ENCODE measurements at regions not wholly inside any gene's neighbourhood (a gene's known extent, or its start where the extent isn't known, plus 50 kb on each side); places are given as distances from the start of the nearest gene placed in this dataset.
"Not testable (repeated sequence)": the region's sequence is repeated elsewhere in the genome, so short reads cannot be mapped to it uniquely, and the experiment has no call there.

DNA sequence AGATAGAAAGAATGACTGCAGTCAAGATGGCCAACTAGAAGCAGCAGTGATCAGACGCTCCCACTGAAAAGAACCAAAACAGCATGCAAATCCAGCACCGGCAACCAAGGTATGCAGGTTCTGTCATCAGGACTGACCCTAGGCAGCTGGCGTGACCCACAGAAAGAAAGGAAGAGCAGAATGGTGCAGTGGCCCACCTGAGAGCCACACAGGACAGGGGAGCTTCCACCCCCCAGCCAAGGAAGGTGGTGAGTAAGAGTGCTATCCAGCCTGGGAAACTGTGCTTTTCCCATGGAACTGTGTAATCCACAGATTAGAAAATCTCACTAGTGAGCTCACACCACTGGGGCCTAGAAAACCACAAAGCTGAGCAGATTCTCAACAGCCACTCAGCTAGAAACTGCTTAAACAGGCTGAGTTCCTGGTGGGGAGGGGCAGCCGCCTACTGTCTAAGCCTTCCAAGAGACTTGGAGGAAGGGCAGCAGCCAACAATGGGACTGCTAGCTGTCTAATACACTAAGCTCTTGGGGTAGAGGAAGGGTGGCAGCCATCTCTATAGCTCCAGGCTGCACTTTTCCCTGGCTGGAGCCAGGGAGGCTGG is 127.9 kb downstream of the EVA1A start:
- H3K9me3 ChIP-seq (ENCODE audit: control insufficient read depth, low read length): no peaks in the 10 kb centered on the region
- peak overlapping the region; percentile 53 for H3K27ac ChIP-seq (ENCODE audit: low read depth, low read length, severe bottlenecking)
- whole genome bisulfite sequencing, 2 experiments (ENCODE audit: insufficient coverage in 2 of 2): 82 to 85% methylated on average over 4 of the region's 4 CpGs
- H3K4me1 ChIP-seq (ENCODE audit: control insufficient read depth, insufficient read depth, low read length, poor library complexity, severe bottlenecking): peaks cover 4% of the 10 kb centered on the region
- H3K36me3 ChIP-seq (ENCODE audit: control insufficient read depth, insufficient read depth, low read length): no peaks in the 10 kb centered on the region
- no peak overlapping the region for H3K4me3 ChIP-seq (ENCODE audit: extremely low read depth, insufficient read depth, low read length, poor library complexity, severe bottlenecking)

GRCh38 chr2:75431763-75432162 is 129.0 kb downstream of the EVA1A start:
- Histone ChIP-seq H3K27ac (ENCODE audit: low read depth, low read length, severe bottlenecking) (no peak overlapping the region), H3K4me1 (ENCODE audit: control insufficient read depth, insufficient read depth, low read length, poor library complexity, severe bottlenecking) (peaks cover 4% of the 10 kb centered on the region), H3K9me3 (ENCODE audit: control insufficient read depth, low read length) (no peaks in the 10 kb centered on the region), H3K36me3 (ENCODE audit: control insufficient read depth, insufficient read depth, low read length) (no peaks in the 10 kb centered on the region), H3K4me3 (ENCODE audit: extremely low read depth, insufficient read depth, low read length, poor library complexity, severe bottlenecking) (no peak overlapping the region)
- 60 to 69% methylated on average over 1 of the region's 1 CpG for WGBS, 2 experiments (ENCODE audit: insufficient coverage in 2 of 2)

GRCh38 chr2:75431276-75431675 is 129.5 kb downstream of the EVA1A start:
- no peaks in the 10 kb centered on the region for H3K36me3 ChIP-seq (ENCODE audit: control insufficient read depth, insufficient read depth, low read length)
- H3K4me3 ChIP-seq (ENCODE audit: extremely low read depth, insufficient read depth, low read length, poor library complexity, severe bottlenecking): no peak overlapping the region
- H3K27ac ChIP-seq (ENCODE audit: low read depth, low read length, severe bottlenecking): no peak overlapping the region
- H3K9me3 ChIP-seq (ENCODE audit: control insufficient read depth, low read length): no peaks in the 10 kb centered on the region
- peaks cover 4% of the 10 kb centered on the region for H3K4me1 ChIP-seq (ENCODE audit: control insufficient read depth, insufficient read depth, low read length, poor library complexity, severe bottlenecking)
- WGBS, 2 experiments (ENCODE audit: insufficient coverage in 2 of 2): 100% methylated on average over 1 of the region's 1 CpG; no CpG with 5 or more reads in 1 of the 2 experiments

- H3K9me3 ChIP-seq (ENCODE audit: control insufficient read depth, low read length); H3K4me1 ChIP-seq (ENCODE audit: control insufficient read depth, insufficient read depth, low read length, poor library complexity, severe bottlenecking); H3K27ac ChIP-seq (ENCODE audit: low read depth, low read length, severe bottlenecking); H3K4me3 ChIP-seq (ENCODE audit: extremely low read depth, insufficient read depth, low read length, poor library complexity, severe bottlenecking); H3K36me3 ChIP-seq (ENCODE audit: control insufficient read depth, insufficient read depth, low read length): not testable (repeated sequence)
- 60 to 62% methylated on average over 2 to 3 of the region's 4 CpGs for WGBS, 2 experiments (ENCODE audit: insufficient coverage in 2 of 2)
These were observed 130.3 kb downstream of the EVA1A start for GRCh38 chr2:75430449-75430848.

GRCh38 chr2:75428646-75429443 is 131.9 kb downstream of the EVA1A start:
- no peaks in the 10 kb centered on the region for H3K9me3 ChIP-seq (ENCODE audit: control insufficient read depth, low read length)
- H3K36me3 ChIP-seq (ENCODE audit: control insufficient read depth, insufficient read depth, low read length): no peaks in the 10 kb centered on the region
- no peak overlapping the region for H3K27ac ChIP-seq (ENCODE audit: low read depth, low read length, severe bottlenecking)
- H3K4me1 ChIP-seq (ENCODE audit: control insufficient read depth, insufficient read depth, low read length, poor library complexity, severe bottlenecking): peaks cover 4% of the 10 kb centered on the region
- H3K4me3 ChIP-seq (ENCODE audit: extremely low read depth, insufficient read depth, low read length, poor library complexity, severe bottlenecking): no peak overlapping the region
- 89 to 98% methylated on average over 6 to 7 of the region's 7 CpGs for WGBS, 2 experiments (ENCODE audit: insufficient coverage in 2 of 2)

GRCh38 chr2:75428060-75428459 is 132.7 kb downstream of the EVA1A start:
- H3K4me3 ChIP-seq (ENCODE audit: extremely low read depth, insufficient read depth, low read length, poor library complexity, severe bottlenecking): no peak overlapping the region
- H3K36me3 ChIP-seq (ENCODE audit: control insufficient read depth, insufficient read depth, low read length): no peaks in the 10 kb centered on the region
- peaks cover 4% of the 10 kb centered on the region for H3K4me1 ChIP-seq (ENCODE audit: control insufficient read depth, insufficient read depth, low read length, poor library complexity, severe bottlenecking)
- WGBS, 2 experiments (ENCODE audit: insufficient coverage in 2 of 2): 89% methylated on average over 2 of the region's 2 CpGs; no CpG with 5 or more reads in 1 of the 2 experiments
- no peaks in the 10 kb centered on the region for H3K9me3 ChIP-seq (ENCODE audit: control insufficient read depth, low read length)
- no peak overlapping the region for H3K27ac ChIP-seq (ENCODE audit: low read depth, low read length, severe bottlenecking)

GRCh38 chr2:75424936-75425619 is 135.7 kb downstream of the EVA1A start:
- Histone ChIP-seq H3K27ac (ENCODE audit: low read depth, low read length, severe bottlenecking) (no peak overlapping the region), H3K36me3 (ENCODE audit: control insufficient read depth, insufficient read depth, low read length) (no peaks in the 10 kb centered on the region), H3K9me3 (ENCODE audit: control insufficient read depth, low read length) (no peaks in the 10 kb centered on the region), H3K4me1 (ENCODE audit: control insufficient read depth, insufficient read depth, low read length, poor library complexity, severe bottlenecking) (no peaks in the 10 kb centered on the region), H3K4me3 (ENCODE audit: extremely low read depth, insufficient read depth, low read length, poor library complexity, severe bottlenecking) (no peak overlapping the region)
- 83 to 86% methylated on average over 2 to 3 of the region's 4 CpGs for WGBS, 2 experiments (ENCODE audit: insufficient coverage in 2 of 2)

GRCh38 chr2:75421986-75422385 is 138.8 kb downstream of the EVA1A start:
- H3K4me3 ChIP-seq (ENCODE audit: extremely low read depth, insufficient read depth, low read length, poor library complexity, severe bottlenecking): no peak overlapping the region
- H3K9me3 ChIP-seq (ENCODE audit: control insufficient read depth, low read length): no peaks in the 10 kb centered on the region
- no CpG with 5 or more reads among the region's 1 CpG for WGBS, 2 experiments (ENCODE audit: insufficient coverage in 2 of 2)
- no peaks in the 10 kb centered on the region for H3K4me1 ChIP-seq (ENCODE audit: control insufficient read depth, insufficient read depth, low read length, poor library complexity, severe bottlenecking)
- no peak overlapping the region for H3K27ac ChIP-seq (ENCODE audit: low read depth, low read length, severe bottlenecking)
- H3K36me3 ChIP-seq (ENCODE audit: control insufficient read depth, insufficient read depth, low read length): no peaks in the 10 kb centered on the region

GRCh38 chr2:75416420-75417342 is 144.1 kb downstream of the EVA1A start:
- Histone ChIP-seq H3K27ac (ENCODE audit: low read depth, low read length, severe bottlenecking) (no peak overlapping the region), H3K4me3 (ENCODE audit: extremely low read depth, insufficient read depth, low read length, poor library complexity, severe bottlenecking) (no peak overlapping the region), H3K4me1 (ENCODE audit: control insufficient read depth, insufficient read depth, low read length, poor library complexity, severe bottlenecking) (no peaks in the 10 kb centered on the region), H3K36me3 (ENCODE audit: control insufficient read depth, insufficient read depth, low read length) (no peaks in the 10 kb centered on the region), H3K9me3 (ENCODE audit: control insufficient read depth, low read length) (no peaks in the 10 kb centered on the region)
- WGBS, 2 experiments (ENCODE audit: insufficient coverage in 2 of 2): 71 to 83% methylated on average over 2 to 3 of the region's 5 CpGs

- no peak overlapping the region for H3K4me3 ChIP-seq (ENCODE audit: extremely low read depth, insufficient read depth, low read length, poor library complexity, severe bottlenecking)
- WGBS, 2 experiments (ENCODE audit: insufficient coverage in 2 of 2): no CpG with 5 or more reads among the region's 1 CpG
- H3K36me3 ChIP-seq (ENCODE audit: control insufficient read depth, insufficient read depth, low read length): no peaks in the 10 kb centered on the region
- no peaks in the 10 kb centered on the region for H3K9me3 ChIP-seq (ENCODE audit: control insufficient read depth, low read length)
- no peaks in the 10 kb centered on the region for H3K4me1 ChIP-seq (ENCODE audit: control insufficient read depth, insufficient read depth, low read length, poor library complexity, severe bottlenecking)
- no peak overlapping the region for H3K27ac ChIP-seq (ENCODE audit: low read depth, low read length, severe bottlenecking)
These were observed 145.0 kb downstream of the EVA1A start for GRCh38 chr2:75415731-75416130.

Data from mesodermal cell (in vitro differentiated cells).